NCI-H2081 treated with DMSO at 0.1 percent for 48 hours (cell line): ENCODE measurements at regions not wholly inside any gene's neighbourhood (a gene's known extent, or its start where the extent isn't known, plus 50 kb on each side); places are given as distances from the start of the nearest gene placed in this dataset.
"Not testable (repeated sequence)": the region's sequence is repeated elsewhere in the genome, so short reads cannot be mapped to it uniquely, and the experiment has no call there.

Source experiments
- DNase-seq: peaks from one replicate; lab custom pipeline; 2025; lab: John Stamatoyannopoulos, UW

GRCh38 chr5:158516521-158516920 is 583.2 kb downstream of the EBF1 start:
- no peak for DNase-seq

DNA sequence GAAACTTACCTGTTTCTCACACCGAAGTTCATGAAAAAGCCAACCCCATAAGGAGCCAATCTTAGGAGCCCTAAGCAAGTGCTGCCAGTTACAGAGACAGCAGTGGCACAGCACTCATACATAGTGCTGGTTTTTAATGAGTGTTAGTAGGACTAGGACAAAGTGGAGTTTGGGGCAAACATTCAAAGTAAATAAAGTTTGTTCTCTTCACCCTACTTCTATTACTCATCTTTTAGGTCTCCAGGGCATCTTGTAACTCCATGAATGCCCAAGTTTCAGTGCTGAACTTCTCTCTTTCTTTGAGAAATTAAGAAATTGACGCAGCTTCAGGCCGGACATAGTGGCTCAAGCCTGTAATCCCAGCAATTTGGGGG is 584.7 kb downstream of the EBF1 start:
- DNase-seq = no peak

- no peak for DNase-seq
Observed at GRCh38 chr5:158514319-158514985, 585.3 kb downstream of the EBF1 start.

- DNase-seq = no peak
Observed at GRCh38 chr5:158513490-158514318, 586.0 kb downstream of the EBF1 start.

DNA sequence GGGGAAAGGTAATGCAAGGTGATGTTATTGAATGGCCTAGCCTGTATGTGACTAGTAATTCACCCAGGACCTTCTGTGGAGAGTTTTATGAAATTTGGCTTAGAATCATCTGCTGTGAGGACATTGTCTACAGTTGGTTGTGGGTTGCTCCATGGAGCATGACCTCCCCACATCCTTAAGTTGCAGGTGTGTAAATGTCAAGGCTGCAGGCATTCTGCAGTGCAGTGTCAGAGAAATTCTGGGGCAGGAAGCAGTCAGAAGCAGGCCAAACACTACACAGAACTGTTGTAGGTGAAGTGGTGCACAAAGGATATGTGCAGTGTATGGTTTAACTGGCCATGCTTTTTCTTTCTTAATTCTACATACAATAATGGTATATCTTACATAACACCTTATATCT is 588.3 kb downstream of the EBF1 start:
- DNase-seq = no peak

GRCh38 chr5:158510479-158510878 is 589.2 kb downstream of the EBF1 start:
- DNase-seq = no peak

DNA sequence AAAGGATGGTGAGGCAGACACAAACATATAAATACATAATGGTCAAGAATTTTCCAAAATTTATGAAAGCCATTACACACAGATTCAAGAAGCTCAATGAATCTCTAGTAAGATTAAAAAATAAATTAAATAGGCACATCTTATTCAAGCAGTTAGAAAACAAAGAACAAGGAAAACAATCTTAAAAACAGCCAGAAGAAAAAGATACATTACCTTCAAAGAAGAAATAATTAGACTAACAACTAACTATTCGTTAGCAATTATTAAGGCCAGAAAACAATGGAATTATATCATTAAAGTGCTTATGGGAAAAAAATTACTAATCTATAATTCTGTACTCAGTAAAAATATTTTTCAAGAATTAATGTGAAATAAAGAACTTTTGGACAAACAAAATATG is 593.1 kb downstream of the EBF1 start:
- DNase-seq = no peak

- no peak for DNase-seq
Observed at GRCh38 chr5:158502686-158503085, 597.0 kb downstream of the EBF1 start.

DNA sequence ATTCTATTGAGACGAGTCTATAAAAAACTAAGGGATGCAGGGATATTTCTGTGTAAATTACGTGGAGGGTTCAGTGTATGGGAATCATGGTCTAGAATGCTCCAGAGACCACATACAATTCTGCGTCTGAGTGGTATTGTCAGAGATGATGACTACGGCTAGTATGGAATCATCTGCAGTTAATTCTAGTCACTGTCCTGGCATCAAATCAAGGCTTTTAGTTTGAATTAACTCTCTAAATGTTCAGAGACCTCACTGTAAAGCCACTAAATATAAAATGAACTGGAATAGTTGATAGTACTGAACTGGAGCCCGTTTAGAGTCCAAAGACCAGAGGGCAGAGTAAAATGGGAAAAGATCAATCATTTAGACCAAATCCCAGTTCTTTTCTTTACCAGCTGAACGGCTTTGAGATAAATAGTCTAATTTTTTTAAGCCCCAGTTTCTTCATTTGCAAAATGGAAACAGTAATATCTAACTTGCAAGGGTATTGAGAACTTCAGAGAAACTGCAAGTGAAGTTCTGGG is 599.8 kb downstream of the EBF1 start:
- DNase-seq = no peak

DNA sequence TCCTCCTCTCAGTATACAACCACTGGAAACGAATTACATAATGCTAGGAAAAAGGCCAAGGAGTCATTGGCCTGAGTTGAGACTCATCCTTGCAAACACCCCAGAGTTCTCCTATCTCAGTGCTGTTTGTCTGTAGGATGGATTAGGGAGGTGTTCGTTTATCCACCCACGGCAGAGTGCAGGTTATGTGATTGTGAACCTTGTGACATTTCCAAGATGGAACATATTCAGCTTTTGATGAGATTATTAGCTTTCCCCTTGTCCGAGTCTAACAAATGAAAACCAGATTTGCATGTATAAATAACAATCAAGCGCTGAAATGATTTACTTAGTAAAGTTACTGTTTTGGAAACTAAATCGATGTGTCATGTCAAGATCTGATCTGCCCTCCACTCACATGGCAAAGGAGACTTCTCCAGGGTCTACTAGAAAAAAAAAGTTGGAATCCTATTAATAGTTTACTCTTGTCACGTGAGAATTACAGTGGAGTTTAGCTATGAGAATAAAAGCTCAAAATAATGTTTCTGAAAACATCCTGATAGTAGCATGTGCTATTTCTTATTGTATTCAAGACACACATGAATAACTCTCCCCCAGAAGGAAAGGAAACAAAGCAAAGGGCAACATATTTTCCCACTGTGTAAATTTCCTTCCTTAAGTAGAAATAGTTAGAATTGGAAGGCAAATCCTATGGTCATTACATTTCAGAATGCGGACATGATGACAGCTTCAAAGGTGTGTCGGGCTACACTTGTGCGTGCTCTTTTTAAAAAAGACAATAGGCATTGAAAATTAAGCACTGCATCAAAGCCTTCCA is 600.4 kb downstream of the EBF1 start:
- DNase-seq = no peak

- no peak for DNase-seq
Observed at GRCh38 chr5:158496624-158497023, 603.1 kb downstream of the EBF1 start.

DNA sequence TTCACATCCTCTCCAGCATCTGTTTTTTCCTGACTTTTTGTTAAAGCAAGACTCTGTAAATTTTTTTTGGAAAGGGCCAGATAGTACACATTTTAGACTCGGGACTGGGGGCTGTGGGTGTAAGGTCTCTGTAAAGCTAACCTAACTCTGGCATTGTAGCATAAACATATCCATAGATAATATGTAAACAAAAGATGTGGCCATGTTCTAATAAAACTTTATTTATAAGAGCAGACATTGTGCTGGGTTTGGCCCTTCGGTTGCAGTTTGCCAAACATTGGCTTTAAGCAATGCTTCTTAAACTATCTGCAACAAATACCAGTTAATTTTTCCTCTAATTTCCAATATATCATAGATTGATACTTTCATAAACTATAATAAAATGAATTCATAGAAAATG is 605.2 kb downstream of the EBF1 start:
- DNase-seq = no peak

- DNase-seq = not testable (repeated sequence)
Observed at GRCh38 chr5:158494044-158494443, 605.7 kb downstream of the EBF1 start.

DNA sequence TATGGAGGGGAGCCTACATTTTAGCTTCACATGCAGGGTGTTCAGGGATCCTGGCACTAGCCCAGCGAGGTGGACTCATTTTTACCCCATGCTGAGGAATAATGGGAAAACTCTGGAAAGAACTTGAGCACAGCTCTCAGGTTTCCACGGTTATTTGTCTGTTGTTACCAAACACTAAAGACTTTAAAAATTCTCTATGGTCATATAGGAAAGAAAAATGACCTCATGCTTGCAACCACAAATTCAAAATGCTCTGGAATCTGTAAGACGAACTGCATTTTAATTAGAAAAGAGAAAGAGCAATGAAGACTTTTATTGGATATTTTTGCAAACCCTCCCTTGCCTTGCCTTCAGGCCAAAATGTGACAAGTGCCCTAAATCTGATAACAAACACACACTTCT is 606.9 kb downstream of the EBF1 start:
- DNase-seq = no peak

DNA sequence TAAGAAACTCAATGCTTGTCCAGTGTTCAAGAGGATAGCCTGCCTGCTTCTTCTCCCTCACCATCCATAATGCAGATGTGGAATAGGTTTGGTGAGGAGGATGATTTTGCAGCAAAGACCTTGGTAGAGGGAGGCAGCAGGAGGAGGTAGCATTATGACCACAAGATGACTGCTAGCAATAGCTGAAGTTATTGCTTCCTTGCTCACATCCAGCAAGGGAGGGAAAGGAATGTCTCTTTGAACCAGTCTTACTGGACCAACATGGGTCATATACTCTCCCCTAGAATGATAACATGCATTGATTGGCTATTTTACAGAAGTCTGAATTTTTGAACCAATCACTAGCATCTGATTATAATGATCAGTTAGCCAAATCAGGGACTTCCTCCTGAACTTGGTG is 607.6 kb downstream of the EBF1 start:
- no peak for DNase-seq

GRCh38 chr5:158487664-158488063 is 612.1 kb downstream of the EBF1 start:
- no peak for DNase-seq

GRCh38 chr5:158487156-158487555 is 612.6 kb downstream of the EBF1 start:
- DNase-seq = no peak

- no peak for DNase-seq
Observed at GRCh38 chr5:158486566-158486965, 613.1 kb downstream of the EBF1 start.

- DNase-seq = no peak
Observed at GRCh38 chr5:158485604-158486081, 614.1 kb downstream of the EBF1 start.

- no peak for DNase-seq
Observed at GRCh38 chr5:158485047-158485446, 614.7 kb downstream of the EBF1 start.

- DNase-seq = no peak
Observed at GRCh38 chr5:158484150-158484549, 615.6 kb downstream of the EBF1 start.

DNA sequence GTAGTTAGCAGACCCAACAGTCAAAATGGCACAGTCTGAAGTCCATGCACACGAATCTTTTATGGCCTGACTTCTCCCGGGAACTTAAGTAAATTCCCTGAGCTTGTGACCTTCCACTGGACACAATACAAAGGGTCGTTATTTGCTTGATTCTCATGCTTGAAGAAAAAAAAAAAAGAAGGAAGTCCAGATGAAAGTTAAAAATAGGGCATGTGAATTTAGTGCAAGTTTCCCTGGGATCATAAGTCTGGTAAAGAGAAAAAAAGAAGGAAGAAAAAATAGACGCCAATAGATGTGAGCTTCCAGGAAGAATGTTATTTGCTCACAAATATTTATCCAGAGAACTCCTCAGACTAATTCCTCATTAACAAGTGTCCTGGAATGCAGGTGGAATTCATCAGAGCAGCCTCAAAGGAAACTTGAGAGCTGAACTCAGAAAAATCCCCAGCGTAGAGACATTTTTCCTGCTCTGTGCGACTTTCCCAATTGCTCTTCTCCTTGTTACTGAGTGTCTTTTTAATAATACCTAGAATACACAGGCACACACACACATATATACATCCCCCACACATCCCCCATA is 616.3 kb downstream of the EBF1 start:
- DNase-seq = no peak
